Ishikawa (cell line): ENCODE measurements at regions not wholly inside any gene's neighbourhood (a gene's known extent, or its start where the extent isn't known, plus 50 kb on each side); places are given as distances from the start of the nearest gene placed in this dataset.

Experiments
- CEBPB ChIP-seq: IDR thresholded peaks from 2 replicates; pipeline ENCODE4 v1.6.1; 2012
- EGR1 ChIP-seq: IDR thresholded peaks from 2 replicates; pipeline ENCODE4 v1.6.1; 2012
- FOXM1 ChIP-seq: IDR thresholded peaks from 2 replicates; pipeline ENCODE4 v1.6.1; 2012; ENCODE audit warnings: low read depth, borderline replicate concordance
- RAD21 ChIP-seq: IDR thresholded peaks from 2 replicates; pipeline ENCODE4 v1.6.1; 2012; ENCODE audit warnings: low read depth
- TAF1 ChIP-seq: IDR thresholded peaks from 2 replicates; pipeline ENCODE4 v1.6.1; 2012; ENCODE audit warnings: low read depth, mild to moderate bottlenecking
- TCF12 ChIP-seq: IDR thresholded peaks from 2 replicates; pipeline ENCODE4 v1.6.1; 2012; ENCODE audit warnings: low read depth
- YY1 ChIP-seq: IDR thresholded peaks from 2 replicates; pipeline ENCODE4 v1.6.1; 2012; ENCODE audit warnings: low read depth
- ZBTB7A ChIP-seq: IDR thresholded peaks from 2 replicates; pipeline ENCODE4 v1.6.1; 2012; ENCODE audit warnings: low read depth
- TF ChIP-seq, protein P1 (sequence below): IDR thresholded peaks from 2 replicates; pipeline ENCODE4 v1.6.1; 2012
- TF ChIP-seq, protein P2 (sequence below): IDR thresholded peaks from 2 replicates; pipeline ENCODE4 v1.6.1; 2012; ENCODE audit warnings: low read depth, mild to moderate bottlenecking
- TF ChIP-seq, protein P3 (sequence below): IDR thresholded peaks from 2 replicates; pipeline ENCODE4 v1.6.1; 2012

DNA sequence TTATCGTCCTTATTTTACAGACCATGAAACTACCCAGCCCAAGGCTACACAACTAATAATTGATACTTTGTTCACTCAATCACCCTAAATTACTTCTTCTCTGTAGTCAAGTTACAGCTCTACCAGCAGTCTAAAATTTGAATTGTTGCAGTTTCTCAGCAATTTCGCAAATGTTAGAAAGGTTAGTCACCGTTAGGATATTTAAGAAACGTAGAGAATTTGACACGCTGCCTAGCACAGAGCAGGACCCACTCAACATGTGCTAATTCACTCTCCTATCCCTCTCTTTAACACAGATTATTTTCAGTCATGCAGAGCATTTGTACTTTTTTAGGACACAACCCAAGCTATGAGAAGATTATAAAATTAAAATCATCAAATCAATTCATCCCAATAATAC, 771.1 kb upstream of the LUZP2 start:
- TF ChIP-seq CEBPB = no peak
- TF ChIP-seq, protein P1, sequence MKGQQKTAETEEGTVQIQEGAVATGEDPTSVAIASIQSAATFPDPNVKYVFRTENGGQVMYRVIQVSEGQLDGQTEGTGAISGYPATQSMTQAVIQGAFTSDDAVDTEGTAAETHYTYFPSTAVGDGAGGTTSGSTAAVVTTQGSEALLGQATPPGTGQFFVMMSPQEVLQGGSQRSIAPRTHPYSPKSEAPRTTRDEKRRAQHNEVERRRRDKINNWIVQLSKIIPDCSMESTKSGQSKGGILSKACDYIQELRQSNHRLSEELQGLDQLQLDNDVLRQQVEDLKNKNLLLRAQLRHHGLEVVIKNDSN = no peak
- TF ChIP-seq TAF1 = no peak
- TF ChIP-seq RAD21 = no peak
- no peak for TF ChIP-seq EGR1
- TF ChIP-seq, protein P2, sequence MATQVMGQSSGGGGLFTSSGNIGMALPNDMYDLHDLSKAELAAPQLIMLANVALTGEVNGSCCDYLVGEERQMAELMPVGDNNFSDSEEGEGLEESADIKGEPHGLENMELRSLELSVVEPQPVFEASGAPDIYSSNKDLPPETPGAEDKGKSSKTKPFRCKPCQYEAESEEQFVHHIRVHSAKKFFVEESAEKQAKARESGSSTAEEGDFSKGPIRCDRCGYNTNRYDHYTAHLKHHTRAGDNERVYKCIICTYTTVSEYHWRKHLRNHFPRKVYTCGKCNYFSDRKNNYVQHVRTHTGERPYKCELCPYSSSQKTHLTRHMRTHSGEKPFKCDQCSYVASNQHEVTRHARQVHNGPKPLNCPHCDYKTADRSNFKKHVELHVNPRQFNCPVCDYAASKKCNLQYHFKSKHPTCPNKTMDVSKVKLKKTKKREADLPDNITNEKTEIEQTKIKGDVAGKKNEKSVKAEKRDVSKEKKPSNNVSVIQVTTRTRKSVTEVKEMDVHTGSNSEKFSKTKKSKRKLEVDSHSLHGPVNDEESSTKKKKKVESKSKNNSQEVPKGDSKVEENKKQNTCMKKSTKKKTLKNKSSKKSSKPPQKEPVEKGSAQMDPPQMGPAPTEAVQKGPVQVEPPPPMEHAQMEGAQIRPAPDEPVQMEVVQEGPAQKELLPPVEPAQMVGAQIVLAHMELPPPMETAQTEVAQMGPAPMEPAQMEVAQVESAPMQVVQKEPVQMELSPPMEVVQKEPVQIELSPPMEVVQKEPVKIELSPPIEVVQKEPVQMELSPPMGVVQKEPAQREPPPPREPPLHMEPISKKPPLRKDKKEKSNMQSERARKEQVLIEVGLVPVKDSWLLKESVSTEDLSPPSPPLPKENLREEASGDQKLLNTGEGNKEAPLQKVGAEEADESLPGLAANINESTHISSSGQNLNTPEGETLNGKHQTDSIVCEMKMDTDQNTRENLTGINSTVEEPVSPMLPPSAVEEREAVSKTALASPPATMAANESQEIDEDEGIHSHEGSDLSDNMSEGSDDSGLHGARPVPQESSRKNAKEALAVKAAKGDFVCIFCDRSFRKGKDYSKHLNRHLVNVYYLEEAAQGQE = no peak
- no peak for TF ChIP-seq TCF12
- TF ChIP-seq YY1 = no peak
- TF ChIP-seq FOXM1 = no peak
- TF ChIP-seq, protein P3, sequence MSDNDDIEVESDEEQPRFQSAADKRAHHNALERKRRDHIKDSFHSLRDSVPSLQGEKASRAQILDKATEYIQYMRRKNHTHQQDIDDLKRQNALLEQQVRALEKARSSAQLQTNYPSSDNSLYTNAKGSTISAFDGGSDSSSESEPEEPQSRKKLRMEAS = no peak
- TF ChIP-seq ZBTB7A = no peak
